Activated CD8-positive, alpha-beta T cell treated with anti-CD3 and anti-CD28 coated beads for 36 hours (primary cell): ENCODE measurements at regions not wholly inside any gene's neighbourhood (a gene's known extent, or its start where the extent isn't known, plus 50 kb on each side); places are given as distances from the start of the nearest gene placed in this dataset.

ENCODE experiments used
- ATAC-seq: fragments of 200-7000 bp; cut with Tn5 transposase; one replicate; pipeline ENCODE4 v1.10.0; 2021; ENCODE audit warnings: mild to moderate bottlenecking, moderate library complexity
- CTCF ChIA-PET: fragments of 350-600 bp; sonication (Branson Sonifier 250); formaldehyde crosslinking; loops from one replicate; lab custom pipeline; 2021; ENCODE audit warnings: antibody characterized with exemption; lab: Charles Lee
- POLR2A ChIA-PET: fragments of 350-600 bp; sonication (Branson Sonifier 250); formaldehyde crosslinking; loops from one replicate; lab custom pipeline; 2021; ENCODE audit warnings: antibody characterized with exemption; lab: Charles Lee
- DNase-seq: peaks from one replicate; pipeline ENCODE4 v3.0.0-alpha.2; 2020
- H3K27ac Mint-ChIP-seq: one replicate; pipeline ENCODE4 v1.8.0; 2021; ENCODE audit warnings: mild to moderate bottlenecking, mixed read lengths
- H3K27me3 Mint-ChIP-seq: one replicate; pipeline ENCODE4 v1.8.0; 2021; ENCODE audit warnings: mixed read lengths
- H3K36me3 Mint-ChIP-seq: one replicate; pipeline ENCODE4 v1.8.0; 2021; ENCODE audit warnings: low read depth, mixed read lengths
- H3K4me1 Mint-ChIP-seq: one replicate; pipeline ENCODE4 v1.8.0; 2021; ENCODE audit warnings: low read depth, mixed read lengths
- H3K4me3 Mint-ChIP-seq: one replicate; pipeline ENCODE4 v1.8.0; 2021; ENCODE audit warnings: mild to moderate bottlenecking, moderate library complexity, mixed read lengths
- H3K9me3 Mint-ChIP-seq: one replicate; pipeline ENCODE4 v1.8.0; 2021; ENCODE audit warnings: mixed read lengths
- CTCF ChIP-seq: fragments of 200-600 bp; IDR thresholded peaks from one replicate; pipeline ENCODE4 v1.8.0; 2022; ENCODE audit warnings: antibody characterized with exemption, mild to moderate bottlenecking
- intact Hi-C: fragments of 100-400 bp; cut with micrococcal nuclease; formaldehyde crosslinking; loops from one replicate; pipeline ENCODE4 v1.10.0; 2022

DNA sequence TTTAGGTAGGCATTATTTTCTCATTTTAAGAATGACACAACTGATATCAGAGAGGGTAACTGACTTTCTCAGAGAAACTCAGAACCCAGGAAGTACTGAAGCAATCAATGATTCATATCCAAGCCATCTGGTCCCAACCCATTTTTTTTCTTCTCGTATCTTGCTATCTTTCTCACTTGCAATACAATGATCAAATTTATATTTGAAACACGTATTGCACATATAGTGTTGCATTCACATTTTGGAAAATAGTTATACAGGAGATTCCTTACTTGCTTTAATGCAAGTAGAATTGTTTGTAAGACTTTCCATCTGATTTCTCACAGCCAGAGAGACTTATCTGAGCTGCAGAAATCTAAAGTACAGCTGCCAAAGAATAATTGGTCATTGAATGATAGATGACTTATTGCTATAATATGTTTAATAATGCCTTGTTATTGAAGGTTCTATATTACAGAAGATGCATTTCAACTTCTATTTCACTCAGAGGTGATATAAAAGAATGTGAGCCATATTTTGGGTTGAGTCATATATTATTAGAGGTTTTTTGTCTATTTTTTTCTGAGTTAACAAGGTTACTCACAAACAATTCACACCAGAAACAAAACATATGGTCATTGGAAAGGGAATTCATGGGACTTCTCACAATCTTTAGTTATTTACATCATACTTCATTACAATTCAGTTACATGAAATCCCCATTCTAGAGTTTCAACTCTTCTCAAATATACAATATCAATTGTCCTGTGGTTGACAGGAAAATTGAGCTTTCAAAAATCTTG, 337.5 kb upstream of the CITED2 start:
- no peak for ATAC-seq
- no peaks in the 10 kb centered on the region for H3K36me3 Mint-ChIP-seq
- no peak for DNase-seq
- no peak overlapping the region for H3K4me3 Mint-ChIP-seq
- ChIA-PET POLR2A (no interaction called here), CTCF (no interaction called here)
- intact Hi-C loops: no loop called here
- no peaks in the 10 kb centered on the region for H3K9me3 Mint-ChIP-seq
- no peak overlapping the region for H3K27ac Mint-ChIP-seq
- peaks cover 3% of the 10 kb centered on the region for H3K27me3 Mint-ChIP-seq
- no peaks in the 10 kb centered on the region for H3K4me1 Mint-ChIP-seq
- no peak for TF ChIP-seq CTCF

DNA sequence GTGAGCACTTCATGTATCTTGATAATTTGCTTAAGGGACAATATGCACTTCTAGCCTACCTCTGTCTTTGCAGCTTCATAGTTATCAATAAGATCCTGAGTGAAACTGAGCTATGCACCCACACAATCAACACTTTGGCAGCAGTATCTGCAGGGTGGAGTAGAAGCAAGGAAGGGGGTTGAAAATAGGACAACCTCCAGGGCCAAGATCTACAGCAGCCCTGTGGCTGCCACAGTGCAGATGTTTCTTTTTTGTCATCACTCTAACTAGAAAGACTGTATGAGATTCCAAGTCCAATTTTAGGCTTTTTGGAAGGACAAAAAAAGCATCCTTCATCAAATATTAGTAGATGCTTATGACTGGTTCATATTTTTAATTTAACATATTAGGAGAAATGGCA, 336.1 kb upstream of the CITED2 start:
- CTCF ChIA-PET: no interaction called here

GRCh38 chr6:139708337-139709199, 334.1 kb upstream of the CITED2 start:
- peaks cover 4% of the 10 kb centered on the region for H3K9me3 Mint-ChIP-seq
- H3K27me3 Mint-ChIP-seq: peaks cover 3% of the 10 kb centered on the region
- ChIA-PET CTCF (no interaction called here), POLR2A (no interaction called here)
- no peaks in the 10 kb centered on the region for H3K36me3 Mint-ChIP-seq
- intact Hi-C loops: no loop called here
- no peak overlapping the region for H3K27ac Mint-ChIP-seq
- no peak overlapping the region for H3K4me3 Mint-ChIP-seq
- ATAC-seq: no peak
- no peak for TF ChIP-seq CTCF
- H3K4me1 Mint-ChIP-seq: no peaks in the 10 kb centered on the region
- DNase-seq: no peak

More for the DNA sequence above, 336.1 kb upstream of the CITED2 start:
- intact Hi-C loops: no loop called here
- ATAC-seq (no peak), DNase-seq (no peak)
- POLR2A ChIA-PET: no interaction called here
- TF ChIP-seq CTCF: no peak
- H3K36me3 Mint-ChIP-seq: no peaks in the 10 kb centered on the region
- no peaks in the 10 kb centered on the region for H3K4me1 Mint-ChIP-seq
- no peaks in the 10 kb centered on the region for H3K9me3 Mint-ChIP-seq
- no peak overlapping the region for H3K4me3 Mint-ChIP-seq
- no peak overlapping the region for H3K27ac Mint-ChIP-seq
- peaks cover 3% of the 10 kb centered on the region for H3K27me3 Mint-ChIP-seq

- ChIA-PET POLR2A (no interaction called here), CTCF (interaction anchor here (1.1 kb wide), 1 partner anchor 16 kb away, joined by 3 read pairs; no protein-coding TSS in a partner anchor)
- no peak overlapping the region for H3K4me3 Mint-ChIP-seq
- intact Hi-C loops: no loop called here
- peaks cover 4% of the 10 kb centered on the region for H3K9me3 Mint-ChIP-seq
- H3K36me3 Mint-ChIP-seq: no peaks in the 10 kb centered on the region
- no peak for TF ChIP-seq CTCF
- ATAC-seq (no peak), DNase-seq (no peak)
- peaks cover 3% of the 10 kb centered on the region for H3K27me3 Mint-ChIP-seq
- H3K4me1 Mint-ChIP-seq: no peaks in the 10 kb centered on the region
- no peak overlapping the region for H3K27ac Mint-ChIP-seq
Observed at GRCh38 chr6:139706912-139707311, 332.5 kb upstream of the CITED2 start.

DNA sequence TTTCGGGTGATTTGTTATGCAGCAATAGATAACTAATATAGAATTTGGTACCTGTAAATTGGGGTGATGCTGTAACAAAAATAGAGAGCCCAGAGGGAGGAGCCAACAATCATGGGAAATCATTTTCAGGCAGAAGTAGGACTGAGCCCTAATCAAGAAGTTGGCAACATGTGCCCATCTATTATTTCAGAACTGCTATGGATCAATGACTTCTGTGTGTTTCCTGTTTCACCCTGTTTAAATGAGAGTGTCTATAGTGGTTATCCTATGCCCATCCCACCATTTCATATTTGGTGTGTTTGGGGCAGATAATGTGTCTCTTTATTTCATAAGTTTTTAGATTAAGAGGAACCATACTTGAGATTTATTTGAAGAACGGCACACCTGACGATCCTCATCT, 330.8 kb upstream of the CITED2 start:
- ChIA-PET CTCF (no interaction called here), POLR2A (no interaction called here)
- Mint-ChIP-seq H3K27me3 (peaks cover 3% of the 10 kb centered on the region), H3K9me3 (peaks cover 4% of the 10 kb centered on the region), H3K4me3 (no peak overlapping the region), H3K36me3 (no peaks in the 10 kb centered on the region), H3K27ac (no peak overlapping the region), H3K4me1 (no peaks in the 10 kb centered on the region)
- DNase-seq: no peak
- ATAC-seq: no peak
- intact Hi-C loops: no loop called here
- TF ChIP-seq CTCF: no peak
